GM19468 (cell line): ENCODE measurements at regions not wholly inside any gene's neighbourhood (a gene's known extent, or its start where the extent isn't known, plus 50 kb on each side); places are given as distances from the start of the nearest gene placed in this dataset.

Experiments
- ATAC-seq: cut with Tn5 transposase; IDR thresholded peaks from one replicate; pipeline ENCODE4 v1.9.1; 2021; ENCODE audit warnings: mild to moderate bottlenecking, moderate library complexity, moderate number of reproducible peaks; ENCODE audit not compliant: unreplicated experiment; ENCODE audit errors: extremely low read depth

DNA sequence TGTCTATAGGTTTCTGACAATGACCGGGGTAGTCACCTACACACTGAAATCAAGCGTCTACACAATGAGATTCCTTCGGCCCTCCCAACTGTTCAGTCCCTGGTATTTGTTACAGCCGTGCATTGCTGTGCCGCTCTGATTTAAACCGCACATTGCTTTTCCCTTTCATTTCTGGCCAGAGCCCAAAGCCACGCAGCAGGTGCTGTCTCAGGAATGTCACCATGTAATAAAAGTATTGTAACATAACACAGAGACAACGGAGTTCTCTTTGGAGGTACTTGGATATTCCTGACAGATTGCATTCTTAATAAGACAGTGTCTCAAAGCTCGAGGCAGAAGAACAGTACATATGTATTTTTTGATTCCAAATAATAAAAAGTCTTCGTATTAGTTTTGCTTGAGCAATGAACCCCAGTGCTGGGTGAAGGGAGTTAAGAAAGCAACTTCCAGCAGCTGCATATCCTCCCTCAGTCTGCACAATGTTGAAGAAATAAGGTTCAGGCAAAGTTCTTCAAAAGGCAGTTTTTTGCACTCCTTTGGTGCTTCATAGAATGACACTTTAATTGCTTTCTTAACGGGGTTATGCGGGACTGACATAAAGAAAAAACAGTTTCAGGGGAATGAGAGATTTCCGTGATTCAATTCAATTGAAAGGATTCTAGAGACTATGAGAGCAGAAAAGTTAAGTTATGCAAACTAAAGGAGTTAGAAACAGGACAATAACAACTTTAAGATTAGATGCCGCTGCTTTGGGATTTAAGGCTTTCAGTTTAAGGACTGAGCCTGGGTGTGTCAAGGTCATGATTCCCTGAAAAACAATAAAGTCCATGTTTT lies 288.7 kb upstream of the FLRT2 start:
- ATAC-seq, result no peak

DNA sequence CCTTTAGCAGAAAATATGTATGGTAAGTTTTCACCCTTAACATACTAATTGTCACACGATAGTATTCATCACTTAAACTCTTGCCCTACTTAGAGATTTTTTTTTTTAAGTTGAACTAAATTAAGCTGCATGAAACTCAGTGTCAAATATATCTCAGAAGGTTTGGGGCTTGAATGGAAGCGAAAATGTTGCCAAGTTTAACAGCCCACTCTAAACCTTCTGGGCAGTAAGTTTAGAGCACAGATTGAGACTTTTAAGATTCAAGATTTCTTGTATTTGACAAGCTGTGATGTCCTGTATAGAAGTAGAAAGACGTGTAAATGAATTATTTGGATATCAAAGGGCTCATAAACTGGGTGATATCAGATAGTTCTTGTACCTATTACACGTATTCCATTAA lies 287.3 kb upstream of the FLRT2 start:
- ATAC-seq, result no peak

DNA sequence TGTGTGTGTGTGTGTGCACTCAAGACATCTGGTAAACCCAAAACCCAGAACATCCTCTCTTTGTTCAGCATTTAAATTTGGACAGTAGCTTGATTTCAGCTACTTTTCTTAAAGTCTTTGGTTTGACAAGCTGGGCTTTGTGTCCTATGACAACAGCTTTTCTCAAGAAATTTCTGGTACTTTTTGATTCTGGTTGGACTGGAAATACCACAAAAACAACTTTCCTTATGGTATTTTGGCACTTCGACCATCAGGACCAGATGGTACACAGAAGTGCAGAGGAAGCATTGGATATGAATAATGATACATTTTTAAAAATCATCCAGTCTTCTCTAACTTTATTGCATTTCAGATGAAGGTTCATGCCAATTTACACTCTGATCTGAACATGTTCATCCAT lies 286.6 kb upstream of the FLRT2 start:
- ATAC-seq, result no peak

- ATAC-seq, result no peak
Observed at GRCh38 chr14:85247071-85247470, 282.9 kb upstream of the FLRT2 start.

DNA sequence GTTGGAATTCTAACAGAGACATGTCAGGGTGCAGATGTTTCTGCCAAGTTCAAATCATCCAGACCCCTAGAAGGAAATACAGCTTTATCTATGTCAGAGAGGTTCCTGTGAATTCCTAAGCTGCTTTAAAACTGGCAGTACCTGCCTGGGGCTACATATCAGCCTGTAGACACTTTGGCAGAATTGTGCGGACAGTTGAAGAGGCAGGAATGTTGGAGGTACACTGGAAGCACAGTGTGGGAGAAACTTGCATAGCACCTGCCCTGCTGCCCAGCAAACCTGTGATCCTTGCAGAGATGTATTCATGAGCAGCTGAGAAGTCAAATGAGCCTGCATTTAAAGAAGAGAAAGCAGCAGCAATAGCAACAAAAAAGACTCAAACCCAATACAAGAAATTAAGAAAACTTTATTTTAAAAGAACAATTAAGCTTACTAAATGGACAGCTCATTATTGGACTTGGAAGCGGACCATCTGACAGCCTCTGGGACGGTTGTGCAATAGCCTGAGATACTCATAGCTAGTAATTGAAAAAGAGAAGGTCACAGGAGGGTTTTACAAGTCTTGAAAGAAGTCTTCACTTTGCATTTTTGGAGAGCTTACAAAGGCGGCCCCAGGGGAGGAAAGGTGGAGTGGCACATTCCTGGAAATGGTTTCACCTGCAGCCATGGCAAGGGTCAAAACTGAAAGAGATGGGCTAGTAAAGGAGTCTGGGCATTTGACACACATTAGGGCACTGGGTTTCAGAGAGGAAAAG lies 280.9 kb upstream of the FLRT2 start:
- no peak for ATAC-seq

DNA sequence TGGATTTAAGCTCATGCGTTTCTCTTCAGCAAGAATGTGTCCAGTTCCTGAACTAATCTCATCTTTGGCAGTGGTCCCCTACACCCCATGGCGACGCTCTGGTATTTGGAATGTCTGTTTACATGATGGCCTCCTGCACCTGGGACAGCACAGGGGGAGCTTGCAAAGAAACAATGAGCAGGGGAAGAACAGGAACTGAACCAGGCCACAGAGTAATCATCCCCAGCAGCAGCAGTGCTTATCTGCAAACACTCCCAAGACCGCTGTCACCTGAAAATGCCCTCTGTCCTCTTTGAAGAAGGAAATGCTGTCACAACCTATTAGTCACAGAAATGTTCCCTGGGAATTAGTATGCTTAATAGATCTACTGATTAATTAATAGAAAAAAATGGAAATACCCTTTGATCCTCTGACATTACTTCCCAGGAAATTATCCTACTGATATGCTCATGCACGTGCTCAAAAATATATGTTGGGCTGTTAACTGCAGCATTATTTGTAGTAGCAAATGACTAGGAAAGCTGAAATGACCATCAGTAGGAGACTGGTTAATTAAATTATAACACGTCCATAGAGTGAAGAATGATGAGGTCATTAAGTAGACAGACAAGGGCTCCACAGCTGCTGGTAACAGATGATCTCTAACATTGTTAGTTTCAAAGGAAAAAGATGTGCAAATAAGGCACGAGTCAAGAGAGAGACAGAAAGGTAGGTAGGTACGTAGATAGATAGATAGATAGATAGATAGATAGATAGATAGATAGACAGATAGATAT lies 279.3 kb upstream of the FLRT2 start:
- ATAC-seq, result no peak

GRCh38 chr14:85252011-85252410 lies 277.9 kb upstream of the FLRT2 start:
- no peak for ATAC-seq

DNA sequence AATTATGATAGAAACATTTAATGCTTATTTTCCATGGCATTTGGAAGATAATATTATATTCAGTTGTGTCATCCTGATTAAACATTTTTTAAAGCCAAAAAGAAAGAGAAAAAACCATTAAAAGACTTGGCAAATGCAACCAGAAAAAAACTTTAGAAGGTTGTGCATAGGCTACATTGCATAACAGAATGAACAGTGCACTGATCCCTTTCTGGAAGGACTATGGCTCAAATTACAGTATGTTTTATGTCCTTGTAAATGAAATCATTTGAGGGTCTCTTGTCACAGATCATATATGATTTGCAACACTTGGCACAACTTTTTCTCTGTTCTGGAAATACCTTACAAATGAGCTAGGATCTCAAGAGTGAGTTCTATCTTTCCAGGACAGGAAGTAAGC lies 275.2 kb upstream of the FLRT2 start:
- ATAC-seq, result no peak

DNA sequence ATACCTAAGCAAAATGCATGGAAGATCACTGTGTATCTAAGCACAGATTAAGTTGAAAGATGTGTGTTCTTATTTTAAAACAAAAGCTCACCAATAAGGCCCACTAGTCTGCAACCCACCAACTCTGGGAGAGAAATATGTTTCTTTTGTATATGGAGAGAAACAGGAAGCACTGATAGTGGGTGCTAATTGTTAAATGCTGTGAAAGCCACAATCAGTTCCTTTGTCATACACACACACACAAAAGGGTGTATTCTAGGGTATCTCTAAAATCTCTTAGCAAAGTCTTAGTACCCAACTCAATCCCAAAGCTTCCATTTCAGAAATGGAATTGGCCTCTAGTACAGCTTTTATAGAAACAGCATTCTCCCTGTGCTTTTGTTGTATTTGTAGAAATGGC lies 272.7 kb upstream of the FLRT2 start:
- ATAC-seq, result no peak

DNA sequence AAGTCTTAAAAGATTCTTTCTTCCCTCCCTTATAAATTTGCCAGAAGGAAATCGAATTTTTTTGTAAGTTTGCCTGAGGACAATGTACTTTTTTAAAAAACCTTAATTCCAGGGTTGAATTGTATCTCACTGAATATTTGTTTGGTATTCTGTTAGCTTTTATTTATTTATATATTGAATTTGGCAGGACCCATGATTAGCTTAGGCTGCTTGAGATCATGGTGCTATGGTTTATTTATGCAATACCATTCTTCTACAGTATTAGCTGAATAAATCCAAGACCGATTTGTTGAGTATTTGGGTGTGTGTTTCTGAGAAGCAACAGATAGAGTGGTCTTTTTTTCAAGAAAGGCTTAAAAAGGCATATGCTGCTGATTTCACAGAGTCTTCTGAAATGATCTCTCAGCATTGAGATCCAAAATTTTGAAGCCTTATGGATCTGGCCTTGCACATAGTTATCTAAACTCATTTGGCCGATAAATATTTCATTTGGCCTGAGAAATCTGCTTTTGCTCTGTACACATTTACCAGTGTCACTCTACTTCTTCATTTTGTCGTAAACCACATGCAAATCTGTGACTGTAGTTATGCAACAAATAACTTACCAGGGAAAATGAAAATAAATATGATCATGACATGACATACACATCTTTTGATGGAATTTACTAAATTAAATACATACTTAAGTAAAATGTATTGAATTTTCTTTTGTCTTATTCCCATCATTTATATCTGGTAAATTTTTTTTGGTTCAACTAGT lies 265.8 kb upstream of the FLRT2 start:
- no peak for ATAC-seq

- ATAC-seq, result no peak
Observed at GRCh38 chr14:85273099-85273677, 256.8 kb upstream of the FLRT2 start.

- ATAC-seq, result no peak
Observed at GRCh38 chr14:85273952-85274351, 256.0 kb upstream of the FLRT2 start.

DNA sequence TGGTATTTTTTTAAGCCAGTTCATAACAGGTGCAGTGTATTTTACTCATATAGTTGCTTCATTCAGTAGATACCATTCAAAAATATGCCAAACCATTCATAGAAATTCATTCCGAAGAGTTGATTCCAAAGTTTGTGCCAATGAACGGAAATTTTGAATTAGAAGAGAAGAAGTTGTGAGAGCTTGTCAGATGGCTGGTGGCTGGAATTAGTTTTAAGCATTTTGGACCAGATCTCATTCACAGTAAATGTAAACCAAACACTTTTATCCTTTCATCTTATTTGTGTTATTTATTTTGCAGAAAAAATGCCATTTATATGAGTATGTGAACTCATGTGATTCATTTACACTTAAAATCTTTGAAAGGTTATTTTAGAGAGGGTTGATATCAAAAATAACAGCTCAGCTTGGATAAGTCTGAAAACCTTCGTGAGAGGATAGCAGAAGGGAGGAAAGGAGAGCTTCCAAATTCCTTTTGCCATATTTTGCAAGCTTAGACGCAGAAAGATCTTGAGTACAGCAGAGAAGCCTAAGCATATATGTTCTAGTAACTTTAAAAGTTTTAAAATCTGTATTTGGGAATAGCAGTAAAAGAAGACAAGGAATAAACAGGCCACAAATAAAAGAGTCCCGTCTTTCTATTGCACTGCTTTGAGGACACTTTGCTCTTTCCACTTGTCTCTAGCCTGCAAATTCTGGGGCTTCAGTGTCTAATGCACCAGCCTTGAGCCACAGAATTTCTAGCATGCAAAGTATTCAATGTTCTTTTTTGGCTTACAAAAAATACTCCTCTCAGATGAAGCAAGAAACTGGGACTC lies 253.6 kb upstream of the FLRT2 start:
- no peak for ATAC-seq

DNA sequence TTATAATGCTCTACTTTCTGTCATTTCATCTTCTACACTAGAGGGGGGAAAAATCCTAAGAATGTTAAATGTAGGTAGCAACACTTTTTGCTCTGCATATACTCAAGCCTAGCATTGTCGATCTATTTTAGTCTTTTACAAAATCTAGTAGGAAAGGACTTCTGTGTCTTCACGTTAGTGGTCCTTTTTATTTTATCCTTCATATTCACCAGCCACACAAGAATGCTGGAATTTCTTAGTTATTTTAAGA lies 253.0 kb upstream of the FLRT2 start:
- ATAC-seq, result no peak

DNA sequence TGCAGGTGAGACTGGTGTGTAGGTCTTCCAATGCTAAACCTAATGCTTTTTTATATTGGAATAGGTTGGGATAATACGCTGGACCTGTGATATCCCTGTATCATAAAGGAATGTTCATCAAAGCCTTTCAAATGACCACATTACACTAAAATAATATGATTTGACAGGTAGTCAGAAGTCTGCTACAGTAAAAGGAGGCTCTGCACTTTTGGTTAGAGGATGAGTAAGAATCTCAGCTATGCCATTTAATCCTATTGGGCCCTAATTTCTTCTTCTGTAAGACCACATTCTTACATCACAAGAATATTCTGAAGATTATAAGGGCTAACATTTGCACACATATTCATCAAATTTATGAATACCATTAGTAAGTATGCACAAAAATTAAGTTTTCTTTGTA lies 250.5 kb upstream of the FLRT2 start:
- no peak for ATAC-seq

DNA sequence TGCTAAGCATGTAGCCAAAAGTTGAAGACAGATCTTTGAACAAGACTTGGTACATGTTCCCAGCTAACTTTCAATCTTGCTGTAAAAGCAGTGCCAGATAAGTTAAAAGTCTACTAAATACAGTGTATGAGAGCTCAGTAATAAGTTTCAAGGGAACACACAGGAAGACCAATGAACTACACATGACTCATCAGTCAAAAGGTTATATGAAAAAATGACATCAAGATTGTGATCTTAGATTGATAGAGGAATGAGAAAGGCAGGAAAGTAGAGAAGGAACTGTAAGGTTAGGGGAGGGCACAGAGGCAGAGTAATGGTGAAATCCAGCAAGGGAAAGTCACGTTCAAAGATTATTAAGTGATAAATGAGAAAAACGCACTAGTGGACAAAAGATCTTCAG lies 249.9 kb upstream of the FLRT2 start:
- no peak for ATAC-seq

DNA sequence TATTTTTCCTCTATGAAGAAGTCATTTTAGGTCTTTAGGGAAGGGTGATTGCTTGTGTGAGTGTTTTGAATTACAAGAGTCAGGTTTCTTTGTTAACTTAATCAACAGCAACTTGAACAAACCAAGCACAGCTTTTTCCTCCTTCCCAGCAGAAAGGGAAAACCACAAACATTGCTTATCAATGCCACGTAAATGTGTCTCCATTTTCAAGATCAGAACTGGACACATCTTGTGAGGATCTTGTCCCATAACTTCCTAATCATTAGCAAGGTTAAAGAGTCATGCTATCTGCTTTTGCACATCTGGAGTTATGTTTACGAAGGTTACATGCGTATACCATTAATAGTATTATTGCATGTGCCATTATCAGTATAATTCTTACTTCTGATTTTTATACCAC lies 248.0 kb upstream of the FLRT2 start:
- no peak for ATAC-seq

GRCh38 chr14:85288041-85288440 lies 241.9 kb upstream of the FLRT2 start:
- no peak for ATAC-seq

DNA sequence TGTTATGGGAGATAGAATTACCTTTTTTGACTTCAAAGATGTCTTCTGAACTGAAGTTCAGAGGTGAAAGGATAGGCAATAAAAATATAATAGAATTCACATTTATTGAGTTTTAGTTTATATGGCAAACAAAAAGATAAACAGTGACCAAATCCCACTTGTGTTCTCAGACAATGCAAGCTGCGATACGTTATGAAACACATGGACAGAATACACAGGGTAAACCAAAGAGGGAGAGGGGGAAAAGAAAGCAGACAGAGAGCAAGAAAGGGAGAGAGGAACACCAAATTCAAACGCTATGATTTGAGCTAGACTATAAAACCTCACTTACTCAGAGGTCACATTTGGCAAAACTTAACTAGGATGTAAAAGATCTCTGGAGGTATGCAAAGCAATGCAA lies 238.2 kb upstream of the FLRT2 start:
- no peak for ATAC-seq
